ENCODE measurements at regions not wholly inside any gene's neighbourhood (a gene's known extent, or its start where the extent isn't known, plus 50 kb on each side); places are given as distances from the start of the nearest gene placed in this dataset.

DNA sequence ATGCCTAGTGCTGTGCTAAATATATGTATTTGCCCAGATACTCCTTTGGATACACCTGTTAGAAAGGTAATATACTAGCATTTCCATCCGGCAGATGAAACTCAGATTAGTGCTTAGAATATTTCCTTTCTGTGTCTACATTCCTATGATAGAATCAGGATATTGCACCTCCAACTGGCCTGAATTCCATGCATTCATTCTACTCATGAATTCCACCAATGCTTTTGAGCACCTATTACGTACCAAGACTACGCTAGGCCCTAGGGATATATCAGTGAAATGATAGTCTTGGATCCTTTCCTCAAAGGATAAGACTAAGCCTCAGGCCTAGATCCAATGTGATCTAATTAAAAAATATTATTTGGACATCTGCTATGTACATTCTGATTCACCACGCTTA is 223.8 kb upstream of the SERP2 start:
- H3K4me2 ChIP-seq (replicated peaks; ENCODE audit: extremely low read depth, low read length, poor library complexity, severe bottlenecking) = no peak overlapping the region
- Mint-ChIP-seq H3K4me1 (peaks cover 3% of the 10 kb centered on the region), H3K27me3 (ENCODE audit: low read depth in 3 of 3) (no peaks in the 10 kb centered on the region), H3K36me3 (no peaks in the 10 kb centered on the region), H3K27ac (no peak overlapping the region), H3K4me3 (no peak overlapping the region), H3K9me3 (no peaks in the 10 kb centered on the region)
- H3K27me3 ChIP-seq (ENCODE audit: control insufficient read depth in 2 of 2, insufficient read depth in 2 of 2, low read length in 2 of 2) = no peaks in the 10 kb centered on the region
- H3K27ac ChIP-seq (ENCODE audit: low read depth in 1 of 2, low read length in 2 of 2) = no peak overlapping the region
- 100% methylated on average over 1 of the region's 4 CpGs for WGBS (ENCODE audit: insufficient coverage)
- H3K79me2 ChIP-seq (ENCODE audit: insufficient read depth, low read length) = no peaks in the 10 kb centered on the region
- no peaks in the 10 kb centered on the region for H3K9me3 ChIP-seq (replicated peaks in 1 of 2; ENCODE audit: control insufficient read depth in 1 of 2, insufficient read depth in 1 of 2, low read length in 2 of 2)
- H4K20me1 ChIP-seq (ENCODE audit: insufficient read depth, low read length) = no peaks in the 10 kb centered on the region
- TF ChIP-seq, protein P1, sequence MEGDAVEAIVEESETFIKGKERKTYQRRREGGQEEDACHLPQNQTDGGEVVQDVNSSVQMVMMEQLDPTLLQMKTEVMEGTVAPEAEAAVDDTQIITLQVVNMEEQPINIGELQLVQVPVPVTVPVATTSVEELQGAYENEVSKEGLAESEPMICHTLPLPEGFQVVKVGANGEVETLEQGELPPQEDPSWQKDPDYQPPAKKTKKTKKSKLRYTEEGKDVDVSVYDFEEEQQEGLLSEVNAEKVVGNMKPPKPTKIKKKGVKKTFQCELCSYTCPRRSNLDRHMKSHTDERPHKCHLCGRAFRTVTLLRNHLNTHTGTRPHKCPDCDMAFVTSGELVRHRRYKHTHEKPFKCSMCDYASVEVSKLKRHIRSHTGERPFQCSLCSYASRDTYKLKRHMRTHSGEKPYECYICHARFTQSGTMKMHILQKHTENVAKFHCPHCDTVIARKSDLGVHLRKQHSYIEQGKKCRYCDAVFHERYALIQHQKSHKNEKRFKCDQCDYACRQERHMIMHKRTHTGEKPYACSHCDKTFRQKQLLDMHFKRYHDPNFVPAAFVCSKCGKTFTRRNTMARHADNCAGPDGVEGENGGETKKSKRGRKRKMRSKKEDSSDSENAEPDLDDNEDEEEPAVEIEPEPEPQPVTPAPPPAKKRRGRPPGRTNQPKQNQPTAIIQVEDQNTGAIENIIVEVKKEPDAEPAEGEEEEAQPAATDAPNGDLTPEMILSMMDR (IDR thresholded peaks at IDR 0.05) = no peak
- no peak overlapping the region for H2AFZ ChIP-seq (ENCODE audit: insufficient read depth, low read depth, low read length, poor library complexity, severe bottlenecking)
- no peak overlapping the region for H3K4me3 ChIP-seq (replicated peaks in 1 of 3; ENCODE audit: low read depth in 2 of 3, low read length in 3 of 3)
- no peaks in the 10 kb centered on the region for H3K36me3 ChIP-seq (replicated peaks in 1 of 2; ENCODE audit: control insufficient read depth in 1 of 2, insufficient read depth in 2 of 2, low read length in 2 of 2)
- H3K4me1 ChIP-seq (ENCODE audit: control insufficient read depth in 1 of 2, insufficient read depth in 2 of 2, low read length in 2 of 2) = no peaks in the 10 kb centered on the region
- intact Hi-C loops (cut with micrococcal nuclease) = no loop called here
- no peak overlapping the region for H3K9ac ChIP-seq (ENCODE audit: insufficient read depth, low read length, poor library complexity, severe bottlenecking)
- no peak for DNase-seq

DNA sequence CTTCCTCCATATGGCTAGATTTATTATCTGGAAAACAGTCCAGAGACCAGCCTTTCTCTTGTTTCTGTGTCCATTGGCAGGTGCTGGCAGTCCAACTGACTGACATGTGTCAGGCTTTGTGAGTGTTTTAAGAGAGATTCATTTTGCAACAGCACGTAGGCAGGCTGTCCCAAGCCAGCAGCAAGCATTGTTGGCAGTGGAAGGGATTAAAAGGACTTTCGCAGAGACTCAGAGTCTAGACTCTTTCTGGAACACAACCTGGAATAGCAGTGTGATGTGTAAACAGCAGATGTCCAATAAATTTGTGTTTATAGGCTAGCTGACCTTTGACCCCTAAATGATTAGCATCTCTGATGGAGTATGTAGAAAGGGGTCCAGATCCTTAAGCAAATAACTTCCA is 222.2 kb upstream of the SERP2 start:
- Mint-ChIP-seq H3K9me3 (no peaks in the 10 kb centered on the region), H3K4me1 (peaks cover 8% of the 10 kb centered on the region), H3K4me3 (no peak overlapping the region), H3K27me3 (ENCODE audit: low read depth in 3 of 3) (peaks cover 0 to 4% (median 3%) of the 10 kb centered on the region in 3 donors), H3K36me3 (no peaks in the 10 kb centered on the region), H3K27ac (no peak overlapping the region)
- Histone ChIP-seq H3K4me3 (replicated peaks in 1 of 3; ENCODE audit: low read depth in 2 of 3, low read length in 3 of 3) (no peak overlapping the region), H3K36me3 (replicated peaks in 1 of 2; ENCODE audit: control insufficient read depth in 1 of 2, insufficient read depth in 2 of 2, low read length in 2 of 2) (no peaks in the 10 kb centered on the region), H3K79me2 (ENCODE audit: insufficient read depth, low read length) (no peaks in the 10 kb centered on the region), H3K27ac (ENCODE audit: low read depth in 1 of 2, low read length in 2 of 2) (no peak overlapping the region), H3K27me3 (ENCODE audit: control insufficient read depth in 2 of 2, insufficient read depth in 2 of 2, low read length in 2 of 2) (no peaks in the 10 kb centered on the region), H3K4me2 (replicated peaks; ENCODE audit: extremely low read depth, low read length, poor library complexity, severe bottlenecking) (no peak overlapping the region), H2AFZ (ENCODE audit: insufficient read depth, low read depth, low read length, poor library complexity, severe bottlenecking) (no peak overlapping the region), H3K9me3 (replicated peaks in 1 of 2; ENCODE audit: control insufficient read depth in 1 of 2, insufficient read depth in 1 of 2, low read length in 2 of 2) (no peaks in the 10 kb centered on the region), H3K4me1 (ENCODE audit: control insufficient read depth in 1 of 2, insufficient read depth in 2 of 2, low read length in 2 of 2) (no peaks in the 10 kb centered on the region), H3K9ac (ENCODE audit: insufficient read depth, low read length, poor library complexity, severe bottlenecking) (no peak overlapping the region), H4K20me1 (ENCODE audit: insufficient read depth, low read length) (no peaks in the 10 kb centered on the region)
- 90% methylated on average over 2 of the region's 2 CpGs for WGBS (ENCODE audit: insufficient coverage)
- DNase-seq = no peak
- intact Hi-C loops (cut with micrococcal nuclease) = no loop called here
- TF ChIP-seq, protein P1 (IDR thresholded peaks at IDR 0.05) = no peak
